Esophagus squamous epithelium (tissue), 4 donors: ENCODE measurements at regions not wholly inside any gene's neighbourhood (a gene's known extent, or its start where the extent isn't known, plus 50 kb on each side); places are given as distances from the start of the nearest gene placed in this dataset.

ENCODE experiments used
- CTCF ChIP-seq, 6 experiments: fragments of 450-650 bp in 4 of 6; fragments of 200-600 bp in 2 of 6; sonication (generic) in 2 of 6; IDR thresholded peaks; one replicate each; pipeline ENCODE4 v1.5.1; 2016 to 2019; ENCODE audit warnings: antibody characterized with exemption in 6 of 6, mild to moderate bottlenecking in 4 of 6, moderate library complexity in 4 of 6
- POLR2A ChIP-seq, 4 donors: fragments of 450-650 bp; IDR thresholded peaks; one replicate each; pipeline ENCODE4 v1.6.1; 2017; ENCODE audit warnings: antibody characterized with exemption in 4 of 4, mild to moderate bottlenecking in 4 of 4, moderate library complexity in 3 of 4

GRCh38 chr5:168179192-168179593 lies 112.3 kb upstream of the WWC1 start:
- TF ChIP-seq CTCF (IDR thresholded peaks at IDR 0.05) = no peak
- TF ChIP-seq POLR2A (IDR thresholded peaks at IDR 0.05) = no peak
